ENCODE measurements at regions not wholly inside any gene's neighbourhood (a gene's known extent, or its start where the extent isn't known, plus 50 kb on each side); places are given as distances from the start of the nearest gene placed in this dataset.

- no peaks in the 10 kb centered on the region for H3K9me3 ChIP-seq (ENCODE audit: insufficient read depth, low read length)
- no peak overlapping the region for H3K4me2 ChIP-seq (ENCODE audit: low read length)
- H3K36me3 ChIP-seq (replicated peaks; ENCODE audit: low read depth, low read length): no peaks in the 10 kb centered on the region
- no peak overlapping the region for H3K4me3 ChIP-seq (ENCODE audit: low read length)
- no peak overlapping the region for H3K9ac ChIP-seq (ENCODE audit: low read length)
- H3K27ac ChIP-seq (ENCODE audit: low read length): no peak overlapping the region
- H3K79me2 ChIP-seq (ENCODE audit: low read length): no peaks in the 10 kb centered on the region
- H4K20me1 ChIP-seq (ENCODE audit: insufficient read depth, low read length): no peaks in the 10 kb centered on the region
- H3K4me1 ChIP-seq (ENCODE audit: low read length): no peaks in the 10 kb centered on the region
- H3K27me3 ChIP-seq (ENCODE audit: low read depth, low read length): peaks cover 8% of the 10 kb centered on the region
- TF ChIP-seq CTCF (IDR thresholded peaks at IDR 0.05; ENCODE audit: low read depth, low read length) (no peak), EZH2phosphoT487 (IDR thresholded peaks at IDR 0.05; ENCODE audit: low read depth) (no peak)
- H2AFZ ChIP-seq (ENCODE audit: low read depth, low read length): no peak overlapping the region
Measured at GRCh38 chr2:43012966-43013365, 213.4 kb downstream of the ZFP36L2 start.

- no peaks in the 10 kb centered on the region for H3K9me3 ChIP-seq (ENCODE audit: insufficient read depth, low read length)
- H3K9ac ChIP-seq (ENCODE audit: low read length): no peak overlapping the region
- no peaks in the 10 kb centered on the region for H3K4me1 ChIP-seq (ENCODE audit: low read length)
- H3K79me2 ChIP-seq (ENCODE audit: low read length): no peaks in the 10 kb centered on the region
- H3K36me3 ChIP-seq (replicated peaks; ENCODE audit: low read depth, low read length): no peaks in the 10 kb centered on the region
- no peak overlapping the region for H3K4me2 ChIP-seq (ENCODE audit: low read length)
- no peak overlapping the region for H2AFZ ChIP-seq (ENCODE audit: low read depth, low read length)
- H3K4me3 ChIP-seq (ENCODE audit: low read length): no peak overlapping the region
- H4K20me1 ChIP-seq (ENCODE audit: insufficient read depth, low read length): no peaks in the 10 kb centered on the region
- peaks cover 8% of the 10 kb centered on the region for H3K27me3 ChIP-seq (ENCODE audit: low read depth, low read length)
- TF ChIP-seq CTCF (IDR thresholded peaks at IDR 0.05; ENCODE audit: low read depth, low read length) (no peak), EZH2phosphoT487 (IDR thresholded peaks at IDR 0.05; ENCODE audit: low read depth) (no peak)
- no peak overlapping the region for H3K27ac ChIP-seq (ENCODE audit: low read length)
Measured at GRCh38 chr2:43011158-43011491, 215.3 kb downstream of the ZFP36L2 start.

- Histone ChIP-seq H3K4me1 (ENCODE audit: low read length) (no peaks in the 10 kb centered on the region), H2AFZ (ENCODE audit: low read depth, low read length) (no peak overlapping the region), H3K4me3 (ENCODE audit: low read length) (no peak overlapping the region), H4K20me1 (ENCODE audit: insufficient read depth, low read length) (no peaks in the 10 kb centered on the region), H3K9me3 (ENCODE audit: insufficient read depth, low read length) (no peaks in the 10 kb centered on the region), H3K4me2 (ENCODE audit: low read length) (no peak overlapping the region), H3K27me3 (ENCODE audit: low read depth, low read length) (peaks cover 8% of the 10 kb centered on the region), H3K79me2 (ENCODE audit: low read length) (no peaks in the 10 kb centered on the region), H3K9ac (ENCODE audit: low read length) (no peak overlapping the region), H3K36me3 (replicated peaks; ENCODE audit: low read depth, low read length) (no peaks in the 10 kb centered on the region), H3K27ac (ENCODE audit: low read length) (no peak overlapping the region)
- TF ChIP-seq EZH2phosphoT487 (IDR thresholded peaks at IDR 0.05; ENCODE audit: low read depth): no peak
- no peak for TF ChIP-seq CTCF (IDR thresholded peaks at IDR 0.05; ENCODE audit: low read depth, low read length)
Measured at GRCh38 chr2:43010438-43011157, 215.8 kb downstream of the ZFP36L2 start.

GRCh38 chr2:43009448-43009847 lies 217.0 kb downstream of the ZFP36L2 start:
- no peaks in the 10 kb centered on the region for H3K9me3 ChIP-seq (ENCODE audit: insufficient read depth, low read length)
- TF ChIP-seq EZH2phosphoT487 (IDR thresholded peaks at IDR 0.05; ENCODE audit: low read depth): no peak
- no peak for TF ChIP-seq CTCF (IDR thresholded peaks at IDR 0.05; ENCODE audit: low read depth, low read length)
- H3K27me3 ChIP-seq (ENCODE audit: low read depth, low read length): peaks cover 6% of the 10 kb centered on the region
- no peaks in the 10 kb centered on the region for H3K79me2 ChIP-seq (ENCODE audit: low read length)
- H3K4me3 ChIP-seq (ENCODE audit: low read length): no peak overlapping the region
- H3K9ac ChIP-seq (ENCODE audit: low read length): no peak overlapping the region
- no peak overlapping the region for H3K27ac ChIP-seq (ENCODE audit: low read length)
- no peaks in the 10 kb centered on the region for H4K20me1 ChIP-seq (ENCODE audit: insufficient read depth, low read length)
- no peaks in the 10 kb centered on the region for H3K4me1 ChIP-seq (ENCODE audit: low read length)
- H2AFZ ChIP-seq (ENCODE audit: low read depth, low read length): no peak overlapping the region
- H3K4me2 ChIP-seq (ENCODE audit: low read length): no peak overlapping the region
- H3K36me3 ChIP-seq (replicated peaks; ENCODE audit: low read depth, low read length): no peaks in the 10 kb centered on the region
